Activated naive CD4-positive, alpha-beta T cell treated with Interleukin-2 at 50 U/mL for 16 hours (primary cell): ENCODE measurements at regions not wholly inside any gene's neighbourhood (a gene's known extent, or its start where the extent isn't known, plus 50 kb on each side); places are given as distances from the start of the nearest gene placed in this dataset.
"Not testable (repeated sequence)": the region's sequence is repeated elsewhere in the genome, so short reads cannot be mapped to it uniquely, and the experiment has no call there.

Source experiments
- DNase-seq: peaks from one replicate; pipeline ENCODE4 v3.0.0-alpha.2; 2020

DNA sequence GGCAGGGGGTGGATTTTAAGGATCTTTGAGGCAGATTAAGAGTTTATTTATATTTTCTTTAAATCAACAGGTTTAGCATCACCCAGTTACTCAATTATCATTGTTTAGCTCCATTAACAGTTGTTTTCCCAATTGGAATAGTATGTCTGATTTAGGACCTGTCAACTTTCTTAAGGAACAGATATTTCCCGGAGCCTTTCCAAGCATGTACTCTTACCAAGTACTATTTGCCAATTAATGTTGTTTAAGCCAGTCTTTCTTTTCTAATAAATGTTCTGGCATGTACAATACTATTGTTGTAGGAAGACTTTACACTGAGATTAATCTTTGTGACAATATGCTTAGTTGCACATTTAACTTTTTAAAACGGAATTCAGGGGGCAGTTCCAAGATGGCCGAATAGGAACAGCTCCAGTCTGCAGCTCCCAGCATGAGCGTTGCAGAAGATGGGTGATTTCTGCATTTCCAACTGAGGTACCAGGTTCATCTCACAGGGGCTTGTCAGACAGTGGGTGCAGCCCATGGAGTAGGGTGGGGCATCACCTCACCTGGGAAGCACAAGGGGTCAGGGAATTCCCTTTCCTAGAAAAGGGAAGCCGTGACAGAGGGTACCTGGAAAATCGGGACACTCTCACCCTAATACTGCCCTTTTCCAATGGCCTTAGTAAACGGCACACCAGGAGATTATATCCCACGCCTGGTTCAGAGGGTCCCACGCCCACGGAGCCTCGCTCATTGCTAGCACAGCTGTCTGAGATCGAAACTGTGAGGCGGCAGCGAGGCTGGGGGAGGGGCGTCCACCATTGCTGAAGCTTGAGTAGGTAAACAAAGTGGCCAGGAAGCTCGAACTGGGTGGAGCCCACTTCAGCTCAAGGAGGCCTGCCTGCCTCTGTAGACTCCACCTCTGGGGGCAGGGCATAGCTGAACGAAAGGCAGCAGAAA, 173.7 kb downstream of the LRRC70 start:
- DNase-seq: not testable (repeated sequence)

DNA sequence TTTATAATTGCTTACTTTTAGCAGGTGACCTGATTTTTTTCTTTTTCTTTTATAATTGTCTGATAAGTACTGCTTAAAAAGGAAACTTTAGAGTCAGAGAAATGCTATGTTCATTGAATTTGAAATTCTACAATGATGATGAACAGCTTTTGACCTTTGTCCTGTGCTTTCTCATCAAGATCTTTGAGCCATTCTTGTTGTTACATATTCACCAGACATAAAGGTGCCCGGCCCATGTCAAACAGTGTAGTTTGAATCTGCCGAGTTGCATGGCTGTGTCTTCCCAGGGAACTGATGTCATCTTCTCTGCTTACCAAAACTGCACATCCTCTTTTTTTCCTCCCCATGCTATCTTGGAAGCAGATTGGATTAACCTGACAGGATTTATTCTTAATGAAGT, 163.6 kb downstream of the LRRC70 start:
- DNase-seq: no peak

DNA sequence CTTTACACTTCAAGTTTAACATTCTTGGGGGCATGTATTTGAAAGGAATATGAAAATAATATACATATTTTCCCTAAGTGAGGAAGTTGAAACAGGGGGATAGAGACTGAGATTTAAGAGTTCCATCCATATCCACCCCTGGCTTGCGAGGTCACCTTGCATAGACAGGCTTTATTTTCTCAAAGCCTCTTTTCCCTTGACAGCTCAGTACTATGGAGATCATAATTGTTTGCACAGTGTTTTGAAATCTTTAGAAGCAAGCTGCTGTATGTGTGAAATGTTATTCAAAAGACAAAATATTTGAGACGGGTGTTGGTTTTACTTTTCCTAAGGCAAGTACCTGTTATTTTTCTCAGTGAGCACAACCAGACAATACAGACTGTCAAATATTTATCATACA, 163.1 kb downstream of the LRRC70 start:
- no peak for DNase-seq

DNA sequence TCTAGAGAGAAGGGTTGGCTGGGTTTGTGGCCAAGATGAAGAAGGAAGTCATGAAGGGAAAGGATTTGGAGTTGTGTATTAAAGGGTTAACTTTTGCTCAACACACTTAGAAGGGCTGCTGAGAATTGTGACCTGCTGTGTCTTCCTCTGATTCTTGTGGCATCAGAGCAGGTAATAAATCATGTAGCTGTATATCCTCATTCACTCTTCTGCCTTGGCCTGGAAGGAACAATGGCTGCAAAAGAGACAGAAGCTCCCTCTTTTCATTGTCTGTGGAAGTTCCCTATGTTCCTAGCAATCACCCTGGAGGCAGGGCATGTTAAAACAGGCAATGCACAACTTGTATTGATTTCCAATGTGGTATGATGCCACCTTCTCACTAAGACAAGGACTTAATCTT, 159.1 kb downstream of the LRRC70 start:
- DNase-seq: no peak

DNA sequence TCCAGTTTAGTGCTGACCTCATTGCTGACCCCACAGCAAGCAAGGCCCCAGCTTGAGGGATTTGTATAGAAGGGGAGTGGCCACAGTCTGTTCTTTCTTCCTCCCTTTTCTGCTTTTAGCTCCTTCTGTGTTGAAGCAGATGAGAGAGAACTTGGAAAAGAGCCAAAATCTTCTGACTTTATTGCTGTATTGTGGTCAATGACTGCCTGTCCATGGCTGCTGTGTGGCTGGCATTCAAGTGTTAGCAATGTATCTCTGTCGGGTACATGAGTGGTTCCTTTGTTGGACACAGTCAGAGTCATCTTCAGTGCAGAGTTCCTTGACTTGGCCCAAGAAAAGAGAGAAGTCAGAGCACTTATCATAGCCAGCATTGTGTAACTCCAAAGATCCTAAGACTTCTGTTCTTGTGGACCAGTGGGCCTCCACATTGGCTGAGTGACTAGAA, 154.1 kb downstream of the LRRC70 start:
- no peak for DNase-seq

DNA sequence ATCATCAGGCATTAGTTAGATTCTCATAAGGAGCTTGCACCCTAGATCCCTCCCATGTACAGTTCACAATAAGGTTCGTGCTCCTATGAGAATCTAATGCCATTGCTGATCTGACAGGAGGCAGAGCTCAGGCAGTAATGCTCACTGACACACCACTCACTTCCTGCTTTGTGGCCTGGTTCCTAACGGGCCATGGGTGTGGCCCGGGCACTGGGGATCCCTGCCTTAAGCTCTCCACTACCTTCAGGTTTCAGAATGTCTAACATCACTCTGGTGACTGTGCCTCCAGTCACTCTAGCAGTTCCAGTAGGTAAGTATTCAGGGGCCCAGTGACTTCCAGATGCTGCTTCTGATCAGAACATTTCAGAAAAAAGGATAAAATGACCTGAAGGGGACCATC, 152.4 kb downstream of the LRRC70 start:
- no peak for DNase-seq

DNA sequence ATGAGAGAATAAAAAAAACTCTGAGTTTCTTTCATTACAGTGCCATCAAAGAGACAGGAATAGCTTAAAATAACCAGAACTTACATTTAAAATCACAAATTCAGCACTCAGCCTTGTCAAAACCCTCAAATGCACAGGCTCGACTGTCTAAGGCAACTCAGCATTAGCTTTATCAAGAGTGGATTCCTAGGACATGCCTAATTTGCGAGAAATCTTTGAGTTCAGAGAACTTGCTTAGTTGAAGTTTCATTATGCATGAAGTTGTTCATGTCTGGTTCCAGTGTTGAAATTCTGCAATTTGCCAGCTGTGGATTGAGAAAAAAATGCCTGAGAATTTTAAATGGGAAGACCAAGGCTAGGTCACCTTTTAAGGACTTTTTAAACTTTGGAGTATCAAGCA, 151.1 kb downstream of the LRRC70 start:
- no peak for DNase-seq

DNA sequence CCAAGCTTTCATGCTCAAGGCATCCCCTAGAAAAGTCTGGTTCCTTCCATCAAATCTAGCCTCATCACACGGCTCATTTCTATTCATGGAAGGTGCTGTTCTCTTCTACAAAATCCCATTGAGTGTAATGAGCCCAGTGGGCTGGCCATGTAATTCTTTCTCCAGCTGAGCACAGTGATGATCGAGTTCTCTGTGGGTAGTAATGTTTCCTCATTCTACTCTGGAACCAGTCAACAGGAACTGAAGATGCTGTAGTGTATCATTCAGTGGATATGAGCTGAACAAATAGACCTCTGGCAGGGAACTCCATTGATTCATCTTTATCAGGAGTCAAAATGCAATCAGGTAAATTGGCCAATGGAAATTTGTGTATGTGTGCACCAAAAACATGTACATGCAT, 149.2 kb downstream of the LRRC70 start:
- DNase-seq: no peak

DNA sequence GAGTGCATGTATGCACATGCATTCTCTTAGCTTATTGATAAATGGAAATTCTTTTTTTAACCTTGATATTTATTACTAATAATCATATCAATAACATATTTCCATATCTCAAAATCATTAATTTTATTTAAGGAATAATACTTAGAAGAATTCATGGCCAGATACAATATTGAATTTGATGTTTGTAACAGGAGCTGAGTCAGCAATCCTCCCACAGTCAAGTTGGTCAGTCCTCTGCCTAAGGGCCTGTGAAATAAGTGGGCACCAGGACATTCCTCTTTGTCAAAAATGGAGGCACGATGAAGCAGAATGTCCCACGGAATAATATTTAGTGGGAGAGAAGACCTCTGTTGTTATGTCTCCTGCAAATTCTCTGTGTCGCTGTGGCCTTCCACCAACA, 148.6 kb downstream of the LRRC70 start:
- DNase-seq: no peak

DNA sequence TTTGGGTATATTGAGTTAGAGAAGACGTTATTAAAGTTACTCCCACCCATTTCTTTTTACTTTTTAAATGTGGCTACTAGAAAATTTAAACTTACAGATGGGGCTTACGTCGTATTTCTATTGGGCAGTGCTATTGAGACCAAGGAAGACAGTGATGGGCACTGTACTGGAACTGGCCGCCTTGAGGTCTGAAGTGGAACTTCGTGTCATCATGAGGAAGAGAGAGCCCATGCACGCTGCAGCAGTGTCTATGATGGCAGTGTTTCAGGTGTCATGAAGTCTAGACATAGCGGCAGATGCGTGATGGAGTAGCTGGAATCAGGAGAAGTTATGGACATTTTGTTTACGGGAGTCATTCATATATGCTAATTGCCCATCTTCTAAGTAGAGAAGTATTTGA, 143.7 kb downstream of the LRRC70 start:
- DNase-seq: no peak

DNA sequence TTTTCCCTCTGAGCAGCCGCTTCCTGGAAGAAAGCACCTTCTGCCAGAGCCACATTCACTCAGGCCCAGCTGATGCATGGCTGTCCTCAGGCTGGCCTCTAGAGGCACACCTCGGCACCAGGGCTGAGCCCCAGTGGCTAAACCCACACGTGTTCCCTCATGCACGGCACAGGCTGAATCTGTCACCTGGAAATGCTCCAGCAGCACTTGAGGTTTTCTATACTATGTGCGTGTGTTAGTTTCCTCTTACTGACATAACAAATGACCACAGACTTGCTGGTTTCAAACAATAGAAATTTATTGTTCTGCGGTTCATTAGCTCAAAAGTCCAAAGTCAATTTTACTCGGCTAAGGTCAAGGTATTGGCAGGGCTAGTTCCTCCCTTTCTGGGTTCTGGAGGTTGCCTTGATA, 141.4 kb downstream of the LRRC70 start:
- no peak for DNase-seq

DNA sequence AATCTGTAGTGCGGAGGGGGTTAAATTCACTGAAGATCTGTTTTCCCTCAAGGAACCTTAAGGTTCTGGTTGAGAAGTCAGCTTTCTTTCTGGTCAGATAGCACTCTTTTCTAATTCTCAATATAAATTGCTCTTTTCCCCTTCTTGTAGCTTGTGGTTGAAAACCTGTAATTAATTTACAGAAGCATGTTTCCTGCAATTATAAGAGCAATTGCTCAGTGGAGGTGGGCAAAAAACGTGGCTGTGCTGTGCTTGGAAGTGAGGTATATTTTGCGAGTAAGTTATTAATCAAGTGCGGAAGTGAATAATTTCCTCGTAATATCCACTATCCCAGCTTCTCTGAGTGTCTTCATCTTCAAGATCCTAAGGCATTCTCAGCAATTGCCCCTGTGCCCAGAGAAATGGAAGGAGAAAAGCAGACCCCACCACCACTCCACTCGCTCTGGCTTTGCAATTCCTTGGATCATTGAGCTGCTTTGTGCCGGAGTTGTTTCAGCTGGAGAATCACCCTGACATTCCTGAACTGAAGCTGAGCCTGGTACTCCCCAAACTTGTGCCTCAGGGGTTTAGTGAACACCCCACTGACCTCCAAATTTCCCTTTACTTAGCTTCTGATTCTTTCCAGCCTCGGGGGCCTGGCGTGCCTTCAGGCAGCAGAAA, 140.6 kb downstream of the LRRC70 start:
- no peak for DNase-seq

DNA sequence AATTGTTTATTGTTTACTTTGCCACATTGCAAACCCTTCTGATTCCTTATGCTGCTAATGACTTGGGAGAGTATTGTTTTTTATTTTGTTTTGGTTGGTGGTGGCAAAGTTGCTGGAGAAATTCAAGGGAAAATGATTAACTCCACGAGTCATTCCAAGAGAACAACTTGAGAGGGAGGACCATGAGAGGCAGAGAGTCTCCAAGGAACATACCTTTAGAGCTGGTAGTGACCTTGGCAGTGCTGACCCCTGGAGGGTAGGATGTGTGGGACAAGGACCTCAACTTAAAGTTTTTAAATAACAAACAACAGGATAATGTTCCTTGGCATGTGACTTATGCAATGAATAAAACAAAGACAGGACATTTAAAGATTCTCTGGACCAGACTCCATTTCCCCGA, 139.7 kb downstream of the LRRC70 start:
- DNase-seq: no peak

DNA sequence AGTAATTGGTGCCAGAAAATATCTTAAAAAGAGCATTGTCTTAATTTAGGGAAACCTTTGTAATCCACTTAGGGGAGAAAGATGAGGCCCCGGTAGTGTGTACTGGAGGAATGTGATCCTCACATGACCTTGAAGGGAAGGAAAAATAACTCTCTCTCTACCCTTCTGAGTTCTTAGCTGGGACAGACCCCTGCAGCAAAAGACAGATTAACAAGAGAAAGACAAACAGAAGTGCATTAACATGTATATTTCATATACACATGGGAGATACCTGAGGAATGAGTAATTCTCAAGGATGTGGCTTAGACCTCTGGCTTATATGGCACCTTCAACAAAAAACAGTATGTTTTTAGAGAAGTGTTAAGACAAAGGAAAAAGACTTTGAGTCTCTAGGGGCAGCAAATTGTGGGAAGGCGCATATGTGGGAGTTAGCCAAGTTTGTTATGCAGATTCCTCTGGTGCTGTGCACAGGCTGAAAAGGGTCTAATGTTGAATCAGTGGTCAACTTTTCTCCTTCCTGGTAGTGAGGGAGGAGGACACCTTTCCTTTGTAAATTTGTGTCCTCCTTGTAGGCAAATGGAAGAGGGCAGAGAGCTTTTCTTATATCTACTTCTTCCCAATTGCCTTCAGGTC, 138.8 kb downstream of the LRRC70 start:
- DNase-seq: no peak

DNA sequence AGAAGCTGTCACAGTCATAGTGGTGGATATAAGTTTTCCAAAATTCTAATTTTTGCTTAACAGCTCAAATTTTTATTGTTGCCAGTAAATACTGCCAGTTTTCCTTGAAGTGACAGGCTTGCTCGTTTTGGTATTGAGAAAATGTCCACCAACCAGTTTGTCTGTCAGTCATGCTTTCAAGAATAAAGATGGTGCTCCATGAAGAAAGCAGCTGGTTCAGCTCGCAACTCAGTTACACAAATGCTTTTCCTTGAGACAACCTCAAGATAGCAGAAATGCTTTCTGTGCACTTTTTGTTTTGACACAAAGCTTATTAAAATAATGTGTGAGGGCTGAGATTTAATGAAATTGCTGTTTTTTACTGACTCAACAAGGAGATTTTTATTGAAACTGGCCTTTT, 135.7 kb downstream of the LRRC70 start:
- DNase-seq: no peak

DNA sequence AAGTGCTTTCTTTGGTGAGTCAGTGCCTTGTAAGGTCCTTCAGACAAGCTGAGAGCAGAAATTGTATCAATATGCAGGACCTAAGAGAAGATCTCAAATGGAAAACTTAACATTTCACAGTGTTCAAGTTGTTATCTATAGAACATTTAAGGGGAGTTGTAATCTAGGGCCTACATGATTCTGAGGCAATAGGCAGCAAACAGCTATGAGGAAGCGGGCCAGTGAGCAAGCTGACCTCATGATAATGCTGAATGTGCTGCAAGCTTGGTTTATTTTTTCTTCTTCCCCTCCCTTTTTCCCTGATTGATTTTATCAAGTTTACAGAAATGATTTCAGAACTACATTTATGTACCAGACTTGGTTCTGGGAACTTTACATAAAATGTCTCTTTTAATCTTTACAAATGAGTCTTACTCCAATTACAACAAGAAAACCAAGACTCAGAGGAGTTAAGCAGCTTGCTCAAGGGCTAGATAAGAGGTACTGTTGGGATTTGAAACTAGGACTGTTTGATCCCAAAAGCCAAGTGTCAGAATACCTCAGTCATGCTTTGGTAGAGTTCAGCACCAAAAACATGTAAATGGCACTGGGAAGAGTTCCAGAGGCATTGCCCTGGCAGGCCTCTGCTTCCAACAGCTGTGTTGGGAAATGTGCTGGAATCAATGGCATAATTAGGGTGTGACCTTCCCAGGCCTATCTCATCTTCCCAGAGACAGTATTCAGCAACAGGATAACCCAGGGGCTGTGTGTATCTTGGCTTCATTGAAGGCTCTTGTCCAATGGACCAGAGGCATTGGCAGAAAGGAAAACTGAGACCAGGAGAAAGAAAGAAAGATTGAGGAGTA, 130.1 kb downstream of the LRRC70 start:
- no peak for DNase-seq

DNA sequence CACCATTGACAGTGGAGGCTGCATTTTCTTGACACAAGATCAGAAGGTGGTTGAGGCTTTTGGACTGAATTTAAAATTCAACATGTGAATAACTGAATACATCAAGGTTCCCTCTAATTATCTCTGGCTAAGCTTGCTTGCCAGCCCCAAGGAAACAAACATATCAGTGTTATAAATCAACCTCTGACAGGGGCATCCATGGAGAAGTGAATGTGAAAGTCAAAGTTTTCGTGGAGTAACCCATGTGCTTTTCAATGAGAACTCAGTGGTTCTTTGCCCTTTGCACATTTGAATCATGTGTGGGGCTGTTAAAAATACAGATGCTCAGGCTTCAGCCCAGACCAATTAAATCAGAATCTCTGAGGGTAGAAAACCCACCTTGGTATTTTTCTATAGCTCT, 128.9 kb downstream of the LRRC70 start:
- no peak for DNase-seq

DNA sequence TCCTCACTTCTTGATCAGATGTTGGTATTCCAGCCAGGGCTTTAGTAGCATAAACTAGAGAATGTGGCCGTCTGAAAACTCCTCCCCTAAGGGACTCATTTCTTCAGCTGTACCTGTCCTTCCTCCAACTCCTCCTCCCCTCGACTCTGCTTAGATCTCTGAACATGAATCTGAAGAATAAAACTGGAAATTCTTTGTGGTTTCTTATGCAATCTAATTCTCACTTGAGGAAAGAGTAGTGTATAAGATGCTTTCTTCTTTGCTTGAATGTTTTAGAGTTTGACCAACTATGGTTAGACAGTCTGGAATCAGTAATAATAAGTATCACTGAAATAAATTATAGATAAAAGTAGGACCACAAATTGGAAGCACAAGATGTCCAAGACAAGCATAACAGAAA, 128.5 kb downstream of the LRRC70 start:
- DNase-seq: no peak

DNA sequence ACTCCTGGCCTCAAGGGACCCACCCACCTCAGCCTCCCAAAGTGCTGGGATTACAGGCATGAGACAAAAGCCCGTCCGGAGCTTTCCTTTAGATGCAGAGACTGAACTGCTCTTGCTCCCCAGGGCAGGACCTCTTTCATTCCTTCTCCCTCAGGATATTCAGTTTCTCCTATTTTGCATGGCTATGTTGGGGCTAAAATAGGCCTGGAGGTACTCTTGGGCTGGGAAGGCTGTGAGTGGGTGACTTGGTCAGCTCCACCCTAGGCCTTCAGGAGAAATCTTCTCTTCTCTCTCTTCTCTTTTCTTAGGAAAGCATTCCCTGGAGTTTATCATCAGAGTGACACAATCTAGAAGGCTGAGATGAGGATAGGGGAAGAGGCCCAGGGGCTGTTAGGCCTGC, 126.4 kb downstream of the LRRC70 start:
- DNase-seq: no peak

DNA sequence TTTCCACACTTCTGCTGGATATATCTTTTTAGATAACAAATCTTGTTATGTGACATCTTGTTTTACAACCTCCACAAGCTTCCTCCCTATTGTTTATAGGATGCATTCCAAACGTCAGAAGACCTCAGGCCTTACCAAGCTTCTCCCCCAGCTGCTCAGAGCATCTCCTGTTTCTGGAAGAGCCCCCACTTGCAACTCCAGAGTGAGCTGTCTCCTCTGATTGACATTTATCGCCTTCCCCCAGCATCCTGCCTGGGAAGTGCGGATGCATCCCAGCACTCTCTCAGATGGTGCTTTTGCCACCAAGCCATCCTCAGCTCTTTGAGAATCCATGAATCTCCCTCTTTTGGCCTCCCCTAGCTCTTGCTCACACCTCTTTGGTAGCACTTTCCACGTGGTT, 123.5 kb downstream of the LRRC70 start:
- DNase-seq: no peak

DNA sequence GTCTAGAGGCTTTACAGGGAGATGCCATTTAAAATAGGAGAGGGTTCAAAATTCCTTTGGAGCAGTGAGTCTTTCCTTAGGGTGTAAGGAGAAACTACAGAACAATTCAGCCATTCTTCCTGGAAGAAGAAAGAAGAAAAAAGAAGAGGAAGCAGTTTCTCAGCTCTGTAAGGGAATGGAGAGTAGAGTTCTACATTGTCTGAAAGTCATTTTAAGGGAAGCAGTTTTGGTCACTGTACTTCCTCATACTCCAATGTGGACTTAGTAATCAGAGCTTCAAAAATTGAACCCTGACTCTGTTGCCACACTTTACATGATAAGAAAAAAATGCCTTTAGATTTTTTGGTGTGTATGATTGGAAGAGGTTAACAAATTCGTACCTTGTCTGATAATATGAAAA, 122.4 kb downstream of the LRRC70 start:
- no peak for DNase-seq

DNA sequence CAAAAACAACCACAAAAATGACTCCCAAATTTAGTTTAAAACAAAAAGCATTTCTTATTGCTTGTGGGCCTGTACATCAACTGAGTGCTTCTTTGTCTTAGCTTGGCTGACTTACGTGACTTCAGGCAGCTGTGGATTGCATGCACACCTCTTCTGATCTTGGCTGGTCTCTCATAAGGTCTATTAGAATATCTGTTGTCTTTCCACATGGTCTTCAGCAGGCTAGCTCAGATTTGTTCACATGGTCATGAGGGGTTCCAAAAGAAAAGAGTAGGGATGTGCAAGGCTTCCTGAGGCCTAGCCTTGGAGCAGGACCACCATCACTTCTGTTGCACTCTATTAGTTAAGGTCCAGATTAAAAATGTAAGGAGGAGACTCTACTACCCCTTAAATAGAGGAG, 120.1 kb downstream of the LRRC70 start:
- no peak for DNase-seq

DNA sequence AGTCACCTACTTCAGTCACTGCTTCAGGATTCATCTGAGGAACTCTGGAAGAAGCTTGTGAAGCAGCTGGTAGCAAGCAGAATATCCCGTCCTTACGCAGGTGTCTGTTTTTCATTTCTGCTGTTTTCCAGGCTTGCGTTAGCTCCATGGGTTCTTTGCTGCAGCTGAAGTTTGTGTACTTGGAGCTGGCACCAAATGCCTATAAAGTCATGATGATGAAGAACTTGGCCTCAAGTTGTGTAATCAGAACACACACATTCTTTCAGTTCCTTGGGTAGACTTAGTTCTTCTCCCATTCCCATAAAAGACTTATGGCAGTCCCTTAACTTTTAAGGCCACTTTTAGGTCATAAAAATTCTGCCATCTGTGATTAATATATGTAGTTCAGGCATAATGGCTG, 116.7 kb downstream of the LRRC70 start:
- DNase-seq: no peak
